SJCRH30 (cell line): ENCODE measurements at regions not wholly inside any gene's neighbourhood (a gene's known extent, or its start where the extent isn't known, plus 50 kb on each side); places are given as distances from the start of the nearest gene placed in this dataset.
"Not testable (repeated sequence)": the region's sequence is repeated elsewhere in the genome, so short reads cannot be mapped to it uniquely, and the experiment has no call there.

ENCODE experiments used
- DNase-seq, 2 experiments: peaks; one replicate each; pipeline ENCODE4 v3.0.0-alpha.2; 2015 to 2020
- H3K27ac ChIP-seq: fragments of 250-450 bp; sonication (Bioruptor Pico); 2 replicates; pipeline ENCODE4 v1.5.1; 2020; ENCODE audit warnings: mild to moderate bottlenecking, moderate library complexity
- H3K27me3 ChIP-seq: fragments of 250-450 bp; sonication (Bioruptor Pico); 2 replicates; pipeline ENCODE4 v1.5.1; 2020; ENCODE audit warnings: mild to moderate bottlenecking, moderate library complexity
- H3K36me3 ChIP-seq: fragments of 250-450 bp; sonication (Bioruptor Pico); 2 replicates; pipeline ENCODE4 v1.5.1; 2020; ENCODE audit warnings: mild to moderate bottlenecking, moderate library complexity
- H3K4me1 ChIP-seq: fragments of 250-450 bp; sonication (Bioruptor Pico); 2 replicates; pipeline ENCODE4 v1.5.1; 2020; ENCODE audit warnings: mild to moderate bottlenecking, moderate library complexity
- H3K4me3 ChIP-seq: fragments of 250-450 bp; sonication (Bioruptor Pico); 2 replicates; pipeline ENCODE4 v1.5.1; 2020; ENCODE audit warnings: mild to moderate bottlenecking, moderate library complexity
- H3K9me3 ChIP-seq: fragments of 250-450 bp; sonication (Bioruptor Pico); replicated peaks from 2 replicates; pipeline ENCODE4 v1.5.1; 2020; ENCODE audit warnings: mild to moderate bottlenecking, moderate library complexity

GRCh38 chr17:65305778-65306177 lies 168.6 kb downstream of the RGS9 start:
- no peak for DNase-seq
- Histone ChIP-seq H3K36me3 (no peaks in the 10 kb centered on the region), H3K4me1 (peaks cover 7% of the 10 kb centered on the region; the same call in 1 of the 2 replicates), H3K9me3 (no peaks in the 10 kb centered on the region), H3K27ac (no peak overlapping the region), H3K4me3 (no peak overlapping the region), H3K27me3 (no peaks in the 10 kb centered on the region)

GRCh38 chr17:65305116-65305515 lies 167.9 kb downstream of the RGS9 start:
- no peaks in the 10 kb centered on the region for H3K27me3 ChIP-seq

GRCh38 chr17:65301882-65302281 lies 164.7 kb downstream of the RGS9 start:
- H3K36me3 ChIP-seq, H3K9me3 ChIP-seq, H3K27me3 ChIP-seq, DNase-seq, H3K4me3 ChIP-seq, H3K27ac ChIP-seq: not testable (repeated sequence)
- peaks cover 14% of the 10 kb centered on the region; the same call in 1 of the 2 replicates for H3K4me1 ChIP-seq

More at GRCh38 chr17:65305116-65305515, 167.9 kb downstream of the RGS9 start:
- no peak overlapping the region for H3K27ac ChIP-seq
- H3K4me3 ChIP-seq, result no peak overlapping the region
- H3K4me1 ChIP-seq, result peaks cover 7% of the 10 kb centered on the region; the same call in 1 of the 2 replicates
- no peak for DNase-seq
- H3K36me3 ChIP-seq, result no peaks in the 10 kb centered on the region
- no peaks in the 10 kb centered on the region for H3K9me3 ChIP-seq

- no peak for DNase-seq
- H3K36me3 ChIP-seq, result no peaks in the 10 kb centered on the region
These were observed 164.0 kb downstream of the RGS9 start for GRCh38 chr17:65301184-65301583.

GRCh38 chr17:65297916-65298315 lies 160.7 kb downstream of the RGS9 start:
- Histone ChIP-seq H3K36me3 (no peaks in the 10 kb centered on the region), H3K4me3 (no peak overlapping the region), H3K9me3 (no peaks in the 10 kb centered on the region), H3K27me3 (no peaks in the 10 kb centered on the region), H3K27ac (peak overlapping the region; percentile 38; the same call in 1 of the 2 replicates), H3K4me1 (peaks cover 19% of the 10 kb centered on the region; the same call in 1 of the 2 replicates)
- no peak for DNase-seq

More at GRCh38 chr17:65301184-65301583, 164.0 kb downstream of the RGS9 start:
- Histone ChIP-seq H3K27ac (no peak overlapping the region), H3K9me3 (no peaks in the 10 kb centered on the region), H3K4me3 (no peak overlapping the region), H3K27me3 (no peaks in the 10 kb centered on the region), H3K4me1 (peaks cover 15% of the 10 kb centered on the region; the same call in 1 of the 2 replicates)

- H3K4me3 ChIP-seq, result no peak overlapping the region
- DNase-seq, result peak in 1 of 2 experiments; percentile 48
- H3K27ac ChIP-seq, result peak overlapping the region; percentile 38; the same call in 1 of the 2 replicates
- H3K36me3 ChIP-seq, result no peaks in the 10 kb centered on the region
- no peaks in the 10 kb centered on the region for H3K27me3 ChIP-seq
- peaks cover 19% of the 10 kb centered on the region; the same call in 1 of the 2 replicates for H3K4me1 ChIP-seq
- H3K9me3 ChIP-seq, result no peaks in the 10 kb centered on the region
These were observed 160.2 kb downstream of the RGS9 start for GRCh38 chr17:65297384-65297783.

- Histone ChIP-seq H3K4me1 (peaks cover 19% of the 10 kb centered on the region; the same call in 1 of the 2 replicates), H3K36me3 (no peaks in the 10 kb centered on the region), H3K27me3 (no peaks in the 10 kb centered on the region), H3K27ac (no peak overlapping the region), H3K4me3 (no peak overlapping the region), H3K9me3 (no peaks in the 10 kb centered on the region)
- peak; percentile 74 to 82 for DNase-seq
These were observed 157.1 kb downstream of the RGS9 start for GRCh38 chr17:65294181-65294719.

GRCh38 chr17:65293584-65294180 lies 156.5 kb downstream of the RGS9 start:
- H3K36me3 ChIP-seq, result no peaks in the 10 kb centered on the region
- no peak overlapping the region for H3K4me3 ChIP-seq
- peaks cover 19% of the 10 kb centered on the region; the same call in 1 of the 2 replicates for H3K4me1 ChIP-seq
- no peaks in the 10 kb centered on the region for H3K27me3 ChIP-seq
- DNase-seq, result no peak
- no peak overlapping the region for H3K27ac ChIP-seq
- no peaks in the 10 kb centered on the region for H3K9me3 ChIP-seq

- Histone ChIP-seq H3K4me1 (peaks cover 10% of the 10 kb centered on the region; the same call in 1 of the 2 replicates), H3K27me3 (no peaks in the 10 kb centered on the region), H3K27ac (no peak overlapping the region), H3K36me3 (no peaks in the 10 kb centered on the region), H3K4me3 (no peak overlapping the region), H3K9me3 (no peaks in the 10 kb centered on the region)
- no peak for DNase-seq
These were observed 155.3 kb downstream of the RGS9 start for GRCh38 chr17:65292430-65292829.

GRCh38 chr17:65291301-65291700 lies 154.1 kb downstream of the RGS9 start:
- not testable (repeated sequence) for H3K4me3 ChIP-seq, H3K27me3 ChIP-seq, H3K4me1 ChIP-seq, H3K9me3 ChIP-seq, H3K27ac ChIP-seq, DNase-seq, H3K36me3 ChIP-seq

GRCh38 chr17:65290616-65291015 lies 153.4 kb downstream of the RGS9 start:
- no peak for DNase-seq
- Histone ChIP-seq H3K4me1 (peaks cover 4% of the 10 kb centered on the region; the same call in 1 of the 2 replicates), H3K27me3 (no peaks in the 10 kb centered on the region), H3K9me3 (no peaks in the 10 kb centered on the region), H3K27ac (no peak overlapping the region), H3K36me3 (no peaks in the 10 kb centered on the region), H3K4me3 (no peak overlapping the region)

- no peaks in the 10 kb centered on the region for H3K9me3 ChIP-seq
- no peak for DNase-seq
These were observed 152.9 kb downstream of the RGS9 start for GRCh38 chr17:65290056-65290455.

GRCh38 chr17:65287040-65287439 lies 149.9 kb downstream of the RGS9 start:
- no peaks in the 10 kb centered on the region for H3K36me3 ChIP-seq

More at GRCh38 chr17:65290056-65290455, 152.9 kb downstream of the RGS9 start:
- Histone ChIP-seq H3K27me3 (no peaks in the 10 kb centered on the region), H3K36me3 (no peaks in the 10 kb centered on the region), H3K27ac (no peak overlapping the region), H3K4me3 (no peak overlapping the region), H3K4me1 (peaks cover 4% of the 10 kb centered on the region; the same call in 1 of the 2 replicates)

GRCh38 chr17:65283704-65284103 lies 146.5 kb downstream of the RGS9 start:
- Histone ChIP-seq H3K36me3 (no peaks in the 10 kb centered on the region), H3K27ac (no peak overlapping the region), H3K27me3 (no peaks in the 10 kb centered on the region), H3K4me3 (no peak overlapping the region), H3K9me3 (no peaks in the 10 kb centered on the region), H3K4me1 (peaks cover 6% of the 10 kb centered on the region; the same call in 1 of the 2 replicates)
- DNase-seq, result no peak

More at GRCh38 chr17:65287040-65287439, 149.9 kb downstream of the RGS9 start:
- no peaks in the 10 kb centered on the region for H3K9me3 ChIP-seq
- H3K27me3 ChIP-seq, result no peaks in the 10 kb centered on the region
- no peaks in the 10 kb centered on the region; the same call in 1 of the 2 replicates for H3K4me1 ChIP-seq
- peak in 1 of 2 experiments; percentile 46 for DNase-seq
- no peak overlapping the region for H3K4me3 ChIP-seq
- H3K27ac ChIP-seq, result no peak overlapping the region

GRCh38 chr17:65279456-65279855 lies 142.3 kb downstream of the RGS9 start:
- Histone ChIP-seq H3K9me3 (no peaks in the 10 kb centered on the region), H3K27me3 (no peaks in the 10 kb centered on the region), H3K4me3 (no peak overlapping the region), H3K27ac (no peak overlapping the region), H3K4me1 (peaks cover 13% of the 10 kb centered on the region; the same call in 1 of the 2 replicates), H3K36me3 (no peaks in the 10 kb centered on the region)
- no peak for DNase-seq
